ENCODE measurements at regions not wholly inside any gene's neighbourhood (a gene's known extent, or its start where the extent isn't known, plus 50 kb on each side); places are given as distances from the start of the nearest gene placed in this dataset.
"Not testable (repeated sequence)": the region's sequence is repeated elsewhere in the genome, so short reads cannot be mapped to it uniquely, and the experiment has no call there.

GRCh38 chr9:73095425-73095824 is 56.2 kb upstream of the ANXA1 start:
- no peak for DNase-seq (ENCODE audit: low read depth in 4 of 4, low spot score in 2 of 4)

GRCh38 chr9:73093740-73094379 is 57.8 kb upstream of the ANXA1 start:
- no peak for DNase-seq (ENCODE audit: low read depth in 4 of 4, low spot score in 2 of 4)

DNA sequence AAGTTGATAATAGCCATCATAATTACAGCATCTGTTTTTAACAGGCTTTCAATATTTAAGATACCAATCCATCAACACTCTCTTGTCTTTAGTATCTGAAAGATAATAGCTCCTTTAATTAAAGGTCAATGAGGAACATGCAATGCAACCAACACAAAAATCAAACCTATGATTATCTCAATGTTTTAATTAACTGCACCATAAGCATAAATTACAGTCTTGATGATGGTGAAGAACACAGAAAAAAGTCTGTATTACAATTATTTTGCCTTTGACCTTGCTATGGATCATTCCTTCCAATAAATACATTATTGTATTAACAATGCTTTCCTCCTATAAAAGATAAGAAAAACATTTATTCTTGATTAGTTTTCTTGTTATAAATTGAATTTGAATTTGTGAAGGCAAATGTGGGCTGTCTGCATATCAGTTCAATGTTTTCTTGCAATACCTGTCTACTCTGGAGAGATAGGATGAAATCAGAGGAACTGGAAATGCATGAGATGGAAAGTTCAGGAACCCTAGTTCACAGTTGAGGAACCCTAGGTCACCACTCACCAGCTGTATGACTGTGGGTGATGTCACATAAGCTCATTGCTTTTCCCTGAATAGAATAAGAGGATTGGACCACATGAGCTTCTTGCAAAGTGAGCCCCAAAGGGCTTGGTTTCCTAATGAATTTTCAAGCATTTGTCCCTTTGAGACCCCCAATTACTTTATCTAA is 58.5 kb upstream of the ANXA1 start:
- DNase-seq (ENCODE audit: low read depth in 4 of 4, low spot score in 2 of 4) = no peak

DNA sequence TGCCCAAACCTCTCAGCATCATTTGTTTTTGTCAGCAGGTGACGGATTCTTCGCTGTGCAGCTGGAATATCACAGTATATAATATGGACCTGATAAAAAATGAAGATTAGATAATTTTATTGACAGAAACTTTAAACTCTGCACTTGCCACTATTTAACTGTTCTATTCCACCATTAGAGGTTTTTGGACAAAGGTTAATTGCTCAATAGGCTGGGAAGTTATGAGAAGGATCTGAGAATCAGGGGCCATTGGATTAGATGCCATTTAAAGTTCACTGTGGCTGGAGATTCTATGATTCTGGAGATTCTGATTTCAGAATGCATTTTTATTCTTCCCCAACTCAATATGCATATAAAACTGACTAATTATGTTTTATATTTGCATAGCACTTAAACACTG is 59.8 kb upstream of the ANXA1 start:
- no peak for DNase-seq (ENCODE audit: low read depth in 4 of 4, low spot score in 2 of 4)

DNA sequence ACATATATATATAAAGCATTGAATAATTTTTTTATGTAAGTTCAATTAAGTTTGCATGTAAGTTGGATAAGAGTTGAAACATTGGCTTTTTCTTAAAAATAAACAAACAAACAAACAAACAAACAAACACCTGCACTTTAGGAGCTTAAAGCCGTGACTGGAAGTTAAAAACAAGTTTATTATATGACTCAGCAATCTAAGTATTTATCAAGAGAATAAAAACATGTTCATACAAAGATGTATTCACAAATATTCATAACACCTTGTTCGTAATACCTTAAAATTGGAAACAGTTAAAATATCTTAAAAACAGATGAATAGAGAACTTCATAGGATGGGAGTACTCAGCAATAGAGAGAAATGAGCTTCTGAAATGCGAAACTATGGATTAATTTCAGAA is 61.5 kb upstream of the ANXA1 start:
- DNase-seq (ENCODE audit: low read depth in 4 of 4, low spot score in 2 of 4) = no peak

- no peak for DNase-seq (ENCODE audit: low read depth in 4 of 4, low spot score in 2 of 4)
Observed at GRCh38 chr9:73089304-73089985, 62.2 kb upstream of the ANXA1 start.

DNA sequence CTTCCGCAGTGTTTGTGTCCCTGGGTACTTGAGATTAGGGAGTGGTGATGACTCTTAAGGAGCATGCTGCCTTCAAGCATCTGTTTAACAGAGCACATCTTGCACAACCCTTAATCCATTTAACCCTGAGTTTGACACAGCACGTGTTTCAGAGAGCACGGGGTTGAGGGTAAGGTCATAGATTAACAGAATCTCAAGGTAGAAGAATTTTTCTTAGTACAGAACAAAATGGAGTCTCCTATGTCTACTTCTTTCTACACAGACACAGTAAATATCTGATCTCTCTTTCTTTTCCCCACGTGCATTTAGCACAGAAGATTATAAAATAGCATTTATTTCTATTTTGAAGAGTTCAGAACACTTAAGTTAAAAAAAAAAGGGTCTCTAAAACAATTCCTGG is 63.8 kb upstream of the ANXA1 start:
- not testable (repeated sequence) for DNase-seq (ENCODE audit: low read depth in 4 of 4, low spot score in 2 of 4)

DNA sequence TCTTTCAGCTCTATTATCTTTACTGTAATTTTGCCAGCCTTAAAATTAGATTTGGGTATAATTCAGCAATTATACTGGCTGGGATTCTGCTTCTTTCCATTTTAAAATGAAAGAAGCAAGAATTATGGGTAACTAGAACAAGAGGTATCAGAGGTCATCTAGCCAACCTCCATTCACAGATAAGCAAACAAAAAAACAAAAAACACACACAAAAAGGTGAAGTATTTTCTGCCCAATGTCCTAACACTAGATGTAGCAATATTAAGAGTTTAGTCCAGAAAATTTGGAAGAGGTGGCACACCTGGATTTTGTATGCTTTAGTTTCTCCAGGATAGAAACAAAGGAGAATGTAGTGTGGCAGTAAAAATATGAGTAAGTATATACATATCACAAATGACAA is 68.1 kb upstream of the ANXA1 start:
- DNase-seq (ENCODE audit: low read depth in 4 of 4, low spot score in 2 of 4) = no peak

DNA sequence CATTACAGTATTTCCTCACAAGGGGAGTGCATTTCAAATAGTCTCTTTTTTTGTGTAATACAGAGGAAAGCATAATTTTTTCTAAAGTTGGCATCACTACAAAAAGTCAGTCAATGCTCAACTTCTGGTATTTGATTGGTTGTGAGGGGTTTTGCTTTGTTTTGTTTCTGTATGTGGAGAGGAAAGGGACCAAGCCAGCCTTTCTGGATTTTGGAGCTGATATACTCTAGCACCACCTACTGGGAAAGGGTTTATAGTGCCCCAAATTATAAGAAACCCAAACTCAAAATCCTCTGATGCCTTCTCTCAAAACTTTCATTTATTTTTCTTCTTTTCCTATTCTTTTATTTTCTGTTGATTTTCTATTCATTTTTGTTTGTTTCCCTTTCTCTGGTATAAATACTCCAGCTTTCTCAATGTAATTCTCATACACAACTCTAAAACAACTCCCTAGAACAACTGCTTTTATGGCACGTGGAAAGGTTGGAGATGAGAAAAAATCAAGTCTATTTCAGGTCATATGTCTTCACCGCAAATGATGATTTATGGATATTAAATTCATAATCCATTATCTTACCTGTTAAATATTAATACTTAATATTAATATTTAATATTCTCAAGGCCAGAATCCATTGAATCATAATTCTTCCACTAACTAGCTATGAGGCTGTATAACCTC is 69.5 kb upstream of the ANXA1 start:
- DNase-seq (ENCODE audit: low read depth in 4 of 4, low spot score in 2 of 4) = peak in 2 of 4 donors; percentile 11 to 46

- DNase-seq (ENCODE audit: low read depth in 4 of 4, low spot score in 2 of 4) = no peak
Observed at GRCh38 chr9:73080110-73080694, 71.5 kb upstream of the ANXA1 start.

- DNase-seq (ENCODE audit: low read depth in 4 of 4, low spot score in 2 of 4) = no peak
Observed at GRCh38 chr9:73079326-73079725, 72.3 kb upstream of the ANXA1 start.

DNA sequence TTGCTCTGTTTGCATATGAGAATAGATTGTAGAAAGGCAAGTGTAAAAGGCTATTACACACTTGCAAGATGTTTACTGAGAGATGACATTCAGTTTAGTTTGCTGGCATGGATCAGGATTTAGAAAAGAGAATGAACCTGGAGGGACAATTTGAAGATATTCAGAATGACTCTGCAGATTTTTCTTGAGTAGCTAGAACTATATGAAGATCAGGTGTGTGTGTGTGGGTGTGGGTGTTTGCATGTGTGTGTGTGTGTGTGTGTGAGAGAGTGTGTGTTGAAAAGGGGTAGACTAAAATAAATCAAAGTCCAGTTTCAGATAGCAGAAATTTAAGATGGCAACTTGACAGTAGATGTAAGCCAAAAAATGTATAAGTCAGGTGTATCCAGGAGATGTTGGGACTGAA is 74.0 kb upstream of the ANXA1 start:
- no peak for DNase-seq (ENCODE audit: low read depth in 4 of 4, low spot score in 2 of 4)

DNA sequence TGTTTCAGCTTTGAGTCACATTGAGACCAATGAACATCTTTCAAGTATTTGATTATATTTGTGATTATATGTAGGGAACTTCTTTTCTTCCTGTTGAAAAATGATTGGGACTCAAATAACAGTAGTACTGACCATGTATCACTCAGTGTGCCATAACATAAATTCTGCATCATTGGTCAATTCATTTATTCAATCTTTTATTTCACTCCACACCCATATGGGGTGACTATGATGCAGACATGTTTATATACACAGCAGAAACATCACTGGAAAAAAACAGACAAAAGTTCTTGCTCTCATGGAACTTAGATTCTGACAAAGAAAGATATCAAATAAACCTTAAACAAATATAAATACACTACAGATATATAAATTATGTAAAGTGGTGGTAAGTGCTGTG is 74.7 kb upstream of the ANXA1 start:
- DNase-seq (ENCODE audit: low read depth in 4 of 4, low spot score in 2 of 4) = no peak

- DNase-seq (ENCODE audit: low read depth in 4 of 4, low spot score in 2 of 4) = no peak
Observed at GRCh38 chr9:73074176-73074708, 77.4 kb upstream of the ANXA1 start.

- no peak for DNase-seq (ENCODE audit: low read depth in 4 of 4, low spot score in 2 of 4)
Observed at GRCh38 chr9:73073337-73074175, 78.1 kb upstream of the ANXA1 start.

DNA sequence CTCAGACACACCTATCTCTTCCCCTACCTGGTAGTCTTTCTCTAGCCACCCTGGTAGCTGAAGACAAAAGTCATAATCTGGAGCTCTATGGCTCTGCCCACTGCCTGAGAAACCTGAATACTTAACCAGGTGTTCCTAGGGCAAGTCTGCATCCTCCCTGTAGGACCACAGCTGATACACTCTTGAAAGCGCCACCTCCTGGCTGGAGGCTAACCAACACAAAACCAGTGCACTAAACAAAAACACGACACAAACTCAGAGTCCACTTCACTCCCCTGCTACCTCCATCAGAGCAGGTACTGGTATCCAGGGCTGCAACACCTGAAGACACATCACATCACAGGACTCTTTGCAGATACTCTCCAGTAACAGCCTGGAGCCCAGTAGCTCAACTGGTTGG is 84.6 kb upstream of the ANXA1 start:
- DNase-seq (ENCODE audit: low read depth in 4 of 4, low spot score in 2 of 4) = no peak

DNA sequence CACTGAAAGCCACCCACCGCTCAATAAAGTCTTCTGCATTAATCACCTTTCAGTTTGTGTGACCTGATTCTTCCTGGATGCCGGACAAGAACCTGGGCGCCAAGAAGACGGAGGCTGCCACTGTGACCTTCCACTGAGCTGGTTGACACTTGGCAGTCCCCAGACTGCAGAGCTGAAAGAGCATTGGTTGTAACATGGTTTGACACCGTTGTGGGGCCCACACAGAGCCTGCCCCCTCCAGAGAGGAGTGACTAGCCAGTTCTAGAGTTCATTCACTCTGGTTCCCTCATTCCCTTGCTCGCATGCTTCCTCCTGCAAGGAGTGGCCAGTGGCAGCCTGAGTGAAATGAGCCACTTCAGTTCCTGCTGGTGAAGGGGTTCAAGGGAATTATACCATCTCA is 86.2 kb upstream of the ANXA1 start:
- DNase-seq (ENCODE audit: low read depth in 4 of 4, low spot score in 2 of 4) = no peak

- no peak for DNase-seq (ENCODE audit: low read depth in 4 of 4, low spot score in 2 of 4)
Observed at GRCh38 chr9:73064315-73064714, 87.3 kb upstream of the ANXA1 start.

- no peak for DNase-seq (ENCODE audit: low read depth in 4 of 4, low spot score in 2 of 4)
Observed at GRCh38 chr9:73061146-73061545, 90.5 kb upstream of the ANXA1 start.

- DNase-seq (ENCODE audit: low read depth in 4 of 4, low spot score in 2 of 4) = no peak
Observed at GRCh38 chr9:73059247-73059646, 92.4 kb upstream of the ANXA1 start.

All from left renal cortex interstitium (tissue), 4 donors.